ENCODE measurements at regions not wholly inside any gene's neighbourhood (a gene's known extent, or its start where the extent isn't known, plus 50 kb on each side); places are given as distances from the start of the nearest gene placed in this dataset.

- H3K4me3 ChIP-seq (ENCODE audit: low read depth, low read length), result no peak overlapping the region
- DNase-seq (ENCODE audit: low read depth), result no peak
- TF ChIP-seq MYC (IDR thresholded peaks at IDR 0.05; ENCODE audit: low read depth, low read length) (no peak), POLR2A (IDR thresholded peaks at IDR 0.05; ENCODE audit: extremely low read depth, insufficient read length) (no peak), MAX (IDR thresholded peaks at IDR 0.05; ENCODE audit: low read depth, low read length) (no peak), CTCF (IDR thresholded peaks at IDR 0.05; ENCODE audit: low read depth, low read length) (no peak)
Measured at GRCh38 chr11:69545976-69546617, 64.6 kb downstream of the LINC01488 start.

- TF ChIP-seq MYC (IDR thresholded peaks at IDR 0.05; ENCODE audit: low read depth, low read length) (no peak), POLR2A (IDR thresholded peaks at IDR 0.05; ENCODE audit: extremely low read depth, insufficient read length) (no peak), MAX (IDR thresholded peaks at IDR 0.05; ENCODE audit: low read depth, low read length) (no peak), CTCF (IDR thresholded peaks at IDR 0.05; ENCODE audit: low read depth, low read length) (no peak)
- DNase-seq (ENCODE audit: low read depth), result no peak
- H3K4me3 ChIP-seq (ENCODE audit: low read depth, low read length), result no peak overlapping the region
Measured at GRCh38 chr11:69546735-69547370, 65.4 kb downstream of the LINC01488 start.

GRCh38 chr11:69550846-69551245 is 69.4 kb downstream of the LINC01488 start:
- H3K4me3 ChIP-seq (ENCODE audit: low read depth, low read length), result no peak overlapping the region
- no peak for DNase-seq (ENCODE audit: low read depth)
- TF ChIP-seq POLR2A (IDR thresholded peaks at IDR 0.05; ENCODE audit: extremely low read depth, insufficient read length) (no peak), CTCF (IDR thresholded peaks at IDR 0.05; ENCODE audit: low read depth, low read length) (no peak), MAX (IDR thresholded peaks at IDR 0.05; ENCODE audit: low read depth, low read length) (no peak), MYC (IDR thresholded peaks at IDR 0.05; ENCODE audit: low read depth, low read length) (no peak)

- no peak for DNase-seq (ENCODE audit: low read depth)
- no peak overlapping the region for H3K4me3 ChIP-seq (ENCODE audit: low read depth, low read length)
- TF ChIP-seq POLR2A (IDR thresholded peaks at IDR 0.05; ENCODE audit: extremely low read depth, insufficient read length) (no peak), MAX (IDR thresholded peaks at IDR 0.05; ENCODE audit: low read depth, low read length) (no peak), MYC (IDR thresholded peaks at IDR 0.05; ENCODE audit: low read depth, low read length) (no peak), CTCF (IDR thresholded peaks at IDR 0.05; ENCODE audit: low read depth, low read length) (no peak)
Measured at GRCh38 chr11:69551963-69552362, 70.5 kb downstream of the LINC01488 start.

- H3K4me3 ChIP-seq (ENCODE audit: low read depth, low read length), result no peak overlapping the region
- DNase-seq (ENCODE audit: low read depth), result no peak
- TF ChIP-seq MYC (IDR thresholded peaks at IDR 0.05; ENCODE audit: low read depth, low read length) (no peak), POLR2A (IDR thresholded peaks at IDR 0.05; ENCODE audit: extremely low read depth, insufficient read length) (no peak), MAX (IDR thresholded peaks at IDR 0.05; ENCODE audit: low read depth, low read length) (no peak), CTCF (IDR thresholded peaks at IDR 0.05; ENCODE audit: low read depth, low read length) (no peak)
Measured at GRCh38 chr11:69552951-69553350, 71.5 kb downstream of the LINC01488 start.
